Adrenal gland (tissue), 9 donors: ENCODE measurements at regions not wholly inside any gene's neighbourhood (a gene's known extent, or its start where the extent isn't known, plus 50 kb on each side); places are given as distances from the start of the nearest gene placed in this dataset.

Experiments used
- DNase-seq, 7 donors: peaks; one replicate each; pipeline ENCODE4 v3.0.0-alpha.2; 2019 to 2020
- H3K27ac ChIP-seq, 5 donors: fragments of 200-600 bp; sonication (generic) in 4 of 5; 1 replicate in 3 of 5; 2 replicates in 2 of 5; pipeline versions ENCODE4 v1.5.1 to v1.8.0; 2016 to 2020; ENCODE audit warnings: mild to moderate bottlenecking in 1 of 5
- H3K27me3 ChIP-seq: fragments of 200-600 bp; 2 replicates; pipeline ENCODE4 v1.8.0; 2021
- H3K36me3 ChIP-seq, 2 donors: fragments of 200-600 bp; replicated peaks in 1 of 2; 1 replicate in 1 of 2; 2 replicates in 1 of 2; pipeline versions ENCODE4 v1.5.1 to v1.8.0; 2018 to 2022
- H3K4me1 ChIP-seq, 2 donors: fragments of 200-600 bp; replicated peaks in 1 of 2; 1 replicate in 1 of 2; 2 replicates in 1 of 2; pipeline versions ENCODE4 v1.5.1 to v1.8.0; 2018 to 2021
- H3K4me3 ChIP-seq, 4 donors: fragments of 200-600 bp; sonication (generic) in 3 of 4; one replicate each; pipeline ENCODE4 v1.5.1; 2016 to 2018
- H3K9me3 ChIP-seq, 3 donors: fragments of 200-600 bp; sonication (generic) in 1 of 3; replicated peaks in 1 of 3; 1 replicate in 2 of 3; 2 replicates in 1 of 3; pipeline versions ENCODE4 v1.5.1 to v1.8.0; 2016 to 2021
- CTCF ChIP-seq, 6 experiments: fragments of 450-650 bp in 4 of 6; fragments of 200-600 bp in 2 of 6; sonication (generic) in 1 of 6; IDR thresholded peaks; 1 replicate in 5 of 6; 2 replicates in 1 of 6; pipeline versions ENCODE4 v1.5.1 to v1.8.0; 2016 to 2021; ENCODE audit warnings: antibody characterized with exemption in 6 of 6, mild to moderate bottlenecking in 2 of 6, moderate library complexity in 1 of 6
- POLR2A ChIP-seq, 2 donors: fragments of 450-650 bp; IDR thresholded peaks; one replicate each; pipeline ENCODE4 v1.6.1; 2017; ENCODE audit warnings: antibody characterized with exemption in 2 of 2, mild to moderate bottlenecking in 2 of 2, moderate library complexity in 1 of 2
- WGBS, 4 donors: extraction: QIAGEN DNeasy Blood & Tissue Kit in 2 of 4; methylation state at CpG; one replicate each; pipeline versions ENCODE4 v1.1.5 to v1.1.7; 2013 to 2017; 5-methylcytosine and 5-hydroxymethylcytosine counted together
- intact Hi-C, 2 donors: fragments of 100-400 bp; cut with DNase I; formaldehyde crosslinking; loops; one replicate each; pipeline versions ENCODE4 v1.14.1 to v1.15.0; 2022 to 2023
- donor health status: healthy with polysubstance abuse.
- donor health status: Bipolar disorder and iron deficiency.
- donor health status: DM: yes; HTN: yes; CAD: no.
- donor health status: DM: no; HTN: no; CAD: no.
- donor health status: DM: no; HTN: no; CAD: no.

GRCh38 chr1:58864654-58865053 lies 80.8 kb upstream of the JUN start:
- H3K27ac ChIP-seq, result no peak overlapping the region
- H3K27me3 ChIP-seq, result no peaks in the 10 kb centered on the region
- no peak overlapping the region for H3K4me3 ChIP-seq
- DNase-seq, result no peak
- intact Hi-C loops, result no loop called here
- no peaks in the 10 kb centered on the region for H3K36me3 ChIP-seq
- TF ChIP-seq CTCF (IDR thresholded peaks at IDR 0.05), result no peak
- no peak for TF ChIP-seq POLR2A (IDR thresholded peaks at IDR 0.05)
- H3K9me3 ChIP-seq, result no peaks in the 10 kb centered on the region
- WGBS, 4 donors, result 88 to 91% (median 89%) methylated on average over 2 of the region's 2 CpGs
- peaks cover 0 to 5% of the 10 kb centered on the region in 2 donors for H3K4me1 ChIP-seq

DNA sequence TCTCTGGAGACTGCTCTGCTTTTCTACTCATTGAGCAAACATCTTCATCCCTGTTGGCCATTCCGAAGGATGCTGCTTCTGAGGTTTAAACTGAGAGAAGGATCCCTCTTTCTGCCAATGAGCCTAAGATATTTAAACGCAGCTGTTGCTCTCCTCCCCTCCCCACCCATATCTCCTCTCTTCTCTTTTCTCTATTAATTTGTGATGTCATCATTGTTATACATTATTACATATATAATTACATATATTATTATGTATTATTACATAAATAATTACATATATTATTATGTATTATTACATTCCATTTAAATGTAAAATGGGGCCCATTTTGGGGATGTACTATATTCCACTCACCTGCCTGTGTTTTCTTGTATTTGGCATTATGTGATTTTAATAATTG lies 82.7 kb upstream of the JUN start:
- Histone ChIP-seq H3K4me1 (no peaks in the 10 kb centered on the region), H3K27ac (no peak overlapping the region), H3K36me3 (no peaks in the 10 kb centered on the region), H3K4me3 (no peak overlapping the region), H3K27me3 (no peaks in the 10 kb centered on the region), H3K9me3 (no peaks in the 10 kb centered on the region)
- 95 to 97% (median 96%) methylated on average over 2 of the region's 2 CpGs for WGBS, 4 donors
- intact Hi-C loops, result no loop called here
- TF ChIP-seq CTCF (IDR thresholded peaks at IDR 0.05) (no peak), POLR2A (IDR thresholded peaks at IDR 0.05) (no peak)
- no peak for DNase-seq

- H3K27me3 ChIP-seq, result no peaks in the 10 kb centered on the region
- intact Hi-C loops, result no loop called here
- no peak for TF ChIP-seq POLR2A (IDR thresholded peaks at IDR 0.05)
- no peak for TF ChIP-seq CTCF (IDR thresholded peaks at IDR 0.05)
- H3K4me3 ChIP-seq, result no peak overlapping the region
- DNase-seq, result no peak
- H3K27ac ChIP-seq, result no peak overlapping the region
- peaks cover 0 to 3% of the 10 kb centered on the region in 2 donors for H3K4me1 ChIP-seq
- H3K36me3 ChIP-seq, result no peaks in the 10 kb centered on the region
- no peaks in the 10 kb centered on the region for H3K9me3 ChIP-seq
- 86 to 92% (median 90%) methylated on average over 3 of the region's 3 CpGs for WGBS, 4 donors
Observed at GRCh38 chr1:58869638-58870297, 85.9 kb upstream of the JUN start.

DNA sequence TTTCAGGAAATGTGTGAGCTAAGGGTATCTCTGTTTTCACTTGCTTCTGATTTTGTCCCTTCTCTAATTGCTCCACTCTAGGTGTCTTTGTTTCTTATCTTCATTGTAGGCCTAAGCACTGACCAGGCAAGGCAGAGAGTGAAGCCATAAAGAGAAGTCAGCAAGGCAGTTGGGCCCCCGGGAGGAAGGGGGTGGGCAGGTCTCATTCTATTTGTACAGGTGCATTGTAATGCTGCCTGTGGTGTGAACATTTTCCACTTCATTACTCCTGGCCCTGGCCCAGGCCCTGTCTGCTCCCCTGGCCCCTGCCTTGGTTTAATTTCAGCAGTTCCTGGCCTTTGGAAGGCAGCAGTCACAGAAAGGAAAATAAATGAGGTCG lies 86.4 kb upstream of the JUN start:
- Histone ChIP-seq H3K27me3 (no peaks in the 10 kb centered on the region), H3K9me3 (no peaks in the 10 kb centered on the region), H3K36me3 (no peaks in the 10 kb centered on the region), H3K4me1 (peaks cover 0 to 8% of the 10 kb centered on the region in 2 donors), H3K4me3 (no peak overlapping the region), H3K27ac (no peak overlapping the region)
- TF ChIP-seq POLR2A (IDR thresholded peaks at IDR 0.05) (no peak), CTCF (IDR thresholded peaks at IDR 0.05) (no peak)
- no peak for DNase-seq
- intact Hi-C loops, result no loop called here
- WGBS, 4 donors, result 63 to 81% (median 64%) methylated on average over 2 of the region's 2 CpGs
